HepG2 (cell line): ENCODE measurements at regions not wholly inside any gene's neighbourhood (a gene's known extent, or its start where the extent isn't known, plus 50 kb on each side); places are given as distances from the start of the nearest gene placed in this dataset.

Source experiments
- ATAC-seq: fragments of 200-7000 bp; cut with Tn5 transposase; 3 replicates; pipeline ENCODE4 v1.9.1; 2020; ENCODE audit warnings: mild to moderate bottlenecking, moderate library complexity
- BruUV-seq: library from RNA; stranded (reverse); fragments of 400-500 nt; replicated peaks from 2 replicates; lab custom pipeline; 2021; lab: Mats Ljungman, UMichigan
- CTCF ChIA-PET: fragments of 300-600 bp; formaldehyde crosslinking; extraction: SDS; loops from one replicate; lab custom pipeline; 2021; ENCODE audit warnings: low total read pairs, inconsistent platforms, low intra/inter-chr PET ratio; lab: Yijun Ruan, JAX
- POLR2A ChIA-PET: fragments of 350-600 bp; sonication (Branson Sonifier 250); formaldehyde crosslinking; loops from one replicate; lab custom pipeline; 2020; ENCODE audit warnings: antibody characterized with exemption, inconsistent platforms; lab: Yijun Ruan, JAX
- DNase-seq: peaks from one replicate; pipeline ENCODE4 v3.0.0-alpha.2; 2015; ENCODE audit warnings: low spot score
- FAIRE-seq: peaks from 3 replicates; lab custom pipeline; 2011; peaks lifted over from hg19 to GRCh38; lab: Jason Lieb, UNC
- H2AFZ ChIP-seq: one replicate; pipeline ENCODE4 v1.6.1; 2011; ENCODE audit warnings: low read length, inconsistent platforms
- H3K27ac ChIP-seq: fragments of 300-600 bp; 3 replicates; pipeline ENCODE4 v1.8.0; 2011; ENCODE audit warnings: mixed run types, mild to moderate bottlenecking, mixed read lengths, low read length, inconsistent platforms; ENCODE audit not compliant: insufficient read depth; ENCODE audit errors: extremely low read length
- H3K27me3 ChIP-seq, 2 experiments: fragments of 200-600 bp in 1 of 2; 2 replicates in 1 of 2; 3 replicates in 1 of 2; pipeline versions ENCODE4 v1.6.0 to v1.8.0; 2011; ENCODE audit warnings: low read length in 2 of 2, mild to moderate bottlenecking in 2 of 2, moderate library complexity in 2 of 2, inconsistent platforms in 1 of 2; ENCODE audit not compliant: insufficient read depth in 2 of 2, control insufficient read depth in 1 of 2
- H3K36me3 ChIP-seq, 2 experiments: fragments of 200-600 bp in 1 of 2; replicated peaks in 1 of 2; 2 replicates in 1 of 2; 3 replicates in 1 of 2; pipeline versions ENCODE4 v1.5.1 to v1.8.0; 2011; ENCODE audit warnings: low read length in 2 of 2, inconsistent platforms in 1 of 2; ENCODE audit not compliant: insufficient read depth in 2 of 2, control insufficient read depth in 1 of 2
- H3K4me1 ChIP-seq: 2 replicates; pipeline ENCODE4 v1.5.1; 2012; ENCODE audit warnings: low read length, inconsistent platforms; ENCODE audit not compliant: insufficient read depth
- H3K4me2 ChIP-seq: 2 replicates; pipeline ENCODE4 v1.6.0; 2011; ENCODE audit warnings: low read depth, low read length, inconsistent platforms
- H3K4me3 ChIP-seq, 3 experiments: fragments of 200-600 bp in 1 of 3; sonication (generic), shearing (Covaris generic) in 1 of 3; replicated peaks in 1 of 3; 2 replicates each; pipeline ENCODE4 v1.5.1; 2011 to 2016; ENCODE audit warnings: low read length in 3 of 3, inconsistent platforms in 2 of 3, low read depth in 2 of 3, mild to moderate bottlenecking in 2 of 3, control low read depth in 1 of 3, mixed read lengths in 1 of 3; ENCODE audit not compliant: insufficient read depth in 1 of 3
- H3K79me2 ChIP-seq: one replicate; pipeline ENCODE4 v1.6.1; 2011; ENCODE audit warnings: low read length, inconsistent platforms; ENCODE audit not compliant: insufficient read depth
- H3K9ac ChIP-seq: 2 replicates; pipeline ENCODE4 v1.6.0; 2011; ENCODE audit warnings: mild to moderate bottlenecking, low read depth, low read length, inconsistent platforms; ENCODE audit not compliant: insufficient read depth
- H3K9me3 ChIP-seq: 2 replicates; pipeline ENCODE4 v1.5.1; 2012; ENCODE audit warnings: mild to moderate bottlenecking, low read length
- H4K20me1 ChIP-seq: 2 replicates; pipeline ENCODE4 v1.6.0; 2011; ENCODE audit warnings: inconsistent platforms, mild to moderate bottlenecking, low read length, moderate library complexity; ENCODE audit not compliant: insufficient read depth
- GTF2F1 ChIP-seq: fragments of 150-350 bp; IDR thresholded peaks from 2 replicates; pipeline ENCODE4 v1.6.1; 2014; ENCODE audit warnings: low read length
- GTF3A ChIP-seq: sonication (generic); formaldehyde crosslinking; conservative IDR thresholded peaks from 2 replicates; pipeline ENCODE4 v1.4.0; 2020; ENCODE audit warnings: mild to moderate bottlenecking, missing genetic modification reagents
- HNRNPLL ChIP-seq: fragments of 200-400 bp; formaldehyde crosslinking; IDR thresholded peaks from 2 replicates; pipeline ENCODE4 v1.6.1; 2017; ENCODE audit warnings: mild to moderate bottlenecking, low read depth, low read length; ENCODE audit not compliant: poor library complexity, severe bottlenecking
- RBM39 ChIP-seq: fragments of 200-400 bp; formaldehyde crosslinking; IDR thresholded peaks from one replicate; pipeline ENCODE4 v1.6.1; 2018; ENCODE audit warnings: antibody characterized with exemption, mild to moderate bottlenecking, low read depth, low read length; ENCODE audit not compliant: poor library complexity, severe bottlenecking
- SOX6 ChIP-seq, 2 experiments: fragments of 450-650 bp in 1 of 2; sonication (generic) in 1 of 2; formaldehyde crosslinking in 1 of 2; IDR thresholded peaks; 2 replicates each; pipeline versions ENCODE4 v1.4.0 to v1.6.1; 2017 to 2020; ENCODE audit warnings: antibody characterized with exemption in 1 of 2, mild to moderate bottlenecking in 1 of 2, missing genetic modification reagents in 1 of 2
- TCF12 ChIP-seq, 2 experiments: fragments of 450-650 bp in 1 of 2; sonication (generic) in 1 of 2; formaldehyde crosslinking in 1 of 2; IDR thresholded peaks; 2 replicates each; pipeline versions ENCODE4 v1.6.1 to v1.8.0; 2017 to 2022; ENCODE audit warnings: antibody characterized with exemption in 1 of 2, mild to moderate bottlenecking in 1 of 2, missing genetic modification reagents in 1 of 2, moderate library complexity in 1 of 2
- TOPORS ChIP-seq: sonication (generic); formaldehyde crosslinking; IDR thresholded peaks from 2 replicates; pipeline ENCODE4 v1.8.0; 2023; ENCODE audit warnings: mild to moderate bottlenecking, missing genetic modification reagents
- ZBTB1 ChIP-seq: sonication (generic); formaldehyde crosslinking; IDR thresholded peaks from 2 replicates; pipeline ENCODE4 v1.4.0; 2020; ENCODE audit warnings: missing genetic modification reagents, borderline replicate concordance
- ZNF274 ChIP-seq: sonication (generic); formaldehyde crosslinking; IDR thresholded peaks from 2 replicates; pipeline ENCODE4 v1.5.1; 2020; ENCODE audit warnings: mild to moderate bottlenecking, missing genetic modification reagents
- ZNF337 ChIP-seq: sonication (generic); formaldehyde crosslinking; IDR thresholded peaks from 2 replicates; pipeline ENCODE4 v1.5.1; 2020; ENCODE audit warnings: missing genetic modification reagents, low read depth, mild to moderate bottlenecking, borderline replicate concordance
- ZNF432 ChIP-seq: sonication (generic); formaldehyde crosslinking; IDR thresholded peaks from 2 replicates; pipeline ENCODE4 v1.5.0; 2020; ENCODE audit warnings: missing genetic modification reagents, mild to moderate bottlenecking, borderline replicate concordance
- ZNF737 ChIP-seq: sonication (generic); formaldehyde crosslinking; IDR thresholded peaks from 2 replicates; pipeline ENCODE4 v1.5.0; 2020; ENCODE audit warnings: missing genetic modification reagents, mild to moderate bottlenecking, borderline replicate concordance
- ZNF891 ChIP-seq: sonication (generic); formaldehyde crosslinking; IDR thresholded peaks from 2 replicates; pipeline ENCODE4 v1.5.0; 2020; ENCODE audit warnings: mild to moderate bottlenecking, missing genetic modification reagents
- in situ Hi-C: cut with HindIII; loops from 2 replicates; pipeline ENCODE4 v1.10.0; 2017; ENCODE audit warnings: low pct_unique_long_range_greater_than_20kb; ENCODE audit not compliant: extremely low pct_ligation_motif_present
- intact Hi-C: fragments of 100-400 bp; cut with micrococcal nuclease; formaldehyde crosslinking; loops from one replicate; pipeline ENCODE4 v1.10.0; 2022; ENCODE audit not compliant: unreplicated experiment
- TF ChIP-seq, protein P1 (sequence below): sonication (generic); formaldehyde crosslinking; IDR thresholded peaks from 2 replicates; pipeline ENCODE4 v1.4.0; 2020; ENCODE audit warnings: low read depth, missing genetic modification reagents
- TF ChIP-seq, protein P2 (sequence below): sonication (generic); formaldehyde crosslinking; IDR thresholded peaks from 2 replicates; pipeline ENCODE4 v1.4.0; 2020; ENCODE audit warnings: missing genetic modification reagents, borderline replicate concordance

DNA sequence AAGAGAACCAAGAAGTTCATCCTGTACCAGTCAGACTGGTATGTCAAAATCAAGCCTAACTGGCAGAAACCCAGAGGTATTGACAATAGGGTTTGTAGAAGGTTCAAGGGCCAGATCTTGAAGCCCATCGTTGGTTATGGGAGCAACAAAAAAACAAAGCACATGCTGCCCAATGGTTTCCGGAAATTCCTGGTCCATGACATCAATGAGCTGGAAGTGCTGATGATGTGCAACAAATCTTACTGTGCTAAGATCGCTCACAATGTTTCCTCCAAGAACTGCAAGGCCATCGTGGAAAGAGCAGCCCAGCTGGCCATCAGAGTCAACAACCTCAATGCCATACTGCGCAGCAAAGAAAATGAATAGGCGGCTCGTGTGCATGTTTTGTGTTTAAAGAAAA, 172.7 kb upstream of the MED14 start (continued):
- TF ChIP-seq, protein P1, sequence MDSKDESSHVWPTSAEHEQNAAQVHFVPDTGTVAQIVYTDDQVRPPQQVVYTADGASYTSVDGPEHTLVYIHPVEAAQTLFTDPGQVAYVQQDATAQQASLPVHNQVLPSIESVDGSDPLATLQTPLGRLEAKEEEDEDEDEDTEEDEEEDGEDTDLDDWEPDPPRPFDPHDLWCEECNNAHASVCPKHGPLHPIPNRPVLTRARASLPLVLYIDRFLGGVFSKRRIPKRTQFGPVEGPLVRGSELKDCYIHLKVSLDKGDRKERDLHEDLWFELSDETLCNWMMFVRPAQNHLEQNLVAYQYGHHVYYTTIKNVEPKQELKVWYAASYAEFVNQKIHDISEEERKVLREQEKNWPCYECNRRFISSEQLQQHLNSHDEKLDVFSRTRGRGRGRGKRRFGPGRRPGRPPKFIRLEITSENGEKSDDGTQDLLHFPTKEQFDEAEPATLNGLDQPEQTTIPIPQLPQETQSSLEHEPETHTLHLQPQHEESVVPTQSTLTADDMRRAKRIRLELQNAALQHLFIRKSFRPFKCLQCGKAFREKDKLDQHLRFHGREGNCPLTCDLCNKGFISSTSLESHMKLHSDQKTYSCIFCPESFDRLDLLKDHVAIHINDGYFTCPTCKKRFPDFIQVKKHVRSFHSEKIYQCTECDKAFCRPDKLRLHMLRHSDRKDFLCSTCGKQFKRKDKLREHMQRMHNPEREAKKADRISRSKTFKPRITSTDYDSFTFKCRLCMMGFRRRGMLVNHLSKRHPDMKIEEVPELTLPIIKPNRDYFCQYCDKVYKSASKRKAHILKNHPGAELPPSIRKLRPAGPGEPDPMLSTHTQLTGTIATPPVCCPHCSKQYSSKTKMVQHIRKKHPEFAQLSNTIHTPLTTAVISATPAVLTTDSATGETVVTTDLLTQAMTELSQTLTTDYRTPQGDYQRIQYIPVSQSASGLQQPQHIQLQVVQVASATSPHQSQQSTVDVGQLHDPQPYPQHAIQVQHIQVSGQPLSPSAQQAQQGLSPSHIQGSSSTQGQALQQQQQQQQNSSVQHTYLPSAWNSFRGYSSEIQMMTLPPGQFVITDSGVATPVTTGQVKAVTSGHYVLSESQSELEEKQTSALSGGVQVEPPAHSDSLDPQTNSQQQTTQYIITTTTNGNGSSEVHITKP (CRISPR knock-in tag), result no peak
- TF ChIP-seq TOPORS (CRISPR knock-in tag) (no peak), TCF12 (IDR thresholded peaks at IDR 0.05) (no peak), TCF12 (CRISPR knock-in tag; IDR thresholded peaks at IDR 0.05) (no peak)

DNA sequence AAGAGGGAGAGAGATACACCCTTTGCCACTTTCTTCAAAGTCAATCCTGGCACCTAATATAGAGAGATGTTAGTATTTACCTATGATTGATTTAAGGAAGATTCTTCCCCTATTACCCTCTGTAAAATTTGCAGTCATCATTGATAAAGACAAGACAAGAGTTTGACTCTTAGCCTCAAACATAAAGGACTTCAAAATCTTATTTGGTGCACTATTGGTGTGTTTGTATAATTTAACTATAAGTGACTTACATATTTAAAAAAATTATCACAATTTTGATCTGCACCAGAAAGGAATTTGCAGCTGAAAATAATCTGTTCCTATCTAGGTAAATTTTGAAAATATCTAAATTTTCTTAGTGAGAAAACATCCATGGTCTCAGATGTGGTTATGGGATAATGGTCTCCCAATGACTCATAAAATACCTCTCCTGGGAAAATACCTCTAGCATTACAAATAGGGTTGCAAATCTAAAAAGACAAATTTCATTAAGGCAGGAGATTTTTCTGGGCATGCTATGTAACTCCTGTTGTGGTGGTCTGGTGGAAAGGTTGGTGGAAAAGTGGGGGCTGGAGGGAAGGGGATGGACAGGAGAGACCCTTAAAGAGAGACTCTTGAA, 173.6 kb upstream of the MED14 start:
- Histone ChIP-seq H4K20me1 (no peaks in the 10 kb centered on the region), H3K4me3 (no peak overlapping the region), H3K27ac (no peak overlapping the region), H3K4me1 (no peaks in the 10 kb centered on the region), H2AFZ (no peak overlapping the region), H3K79me2 (no peaks in the 10 kb centered on the region), H3K36me3 (no peaks in the 10 kb centered on the region), H3K27me3 (no peaks in the 10 kb centered on the region), H3K9me3 (no peaks in the 10 kb centered on the region), H3K4me2 (no peak overlapping the region), H3K9ac (no peak overlapping the region)
- ATAC-seq, result no peak
- POLR2A ChIA-PET, result no interaction called here
- DNase-seq, result no peak
- in situ Hi-C loops (no loop called here), intact Hi-C loops (no loop called here)
- CTCF ChIA-PET, result no interaction called here
- no TSS peak for BruUV-seq
- FAIRE-seq, result no peak
- TF ChIP-seq GTF2F1 (no peak), GTF3A (CRISPR knock-in tag) (no peak), HNRNPLL (no peak), ZNF891 (CRISPR knock-in tag) (no peak), ZNF274 (CRISPR knock-in tag) (no peak), ZNF432 (CRISPR knock-in tag) (no peak), ZNF737 (CRISPR knock-in tag) (no peak), SOX6 (IDR thresholded peaks at IDR 0.05) (no peak), SOX6 (CRISPR knock-in tag; IDR thresholded peaks at IDR 0.05) (no peak), ZNF337 (CRISPR knock-in tag) (no peak), ZBTB1 (CRISPR knock-in tag) (no peak), RBM39 (no peak)
- TF ChIP-seq, protein P2, sequence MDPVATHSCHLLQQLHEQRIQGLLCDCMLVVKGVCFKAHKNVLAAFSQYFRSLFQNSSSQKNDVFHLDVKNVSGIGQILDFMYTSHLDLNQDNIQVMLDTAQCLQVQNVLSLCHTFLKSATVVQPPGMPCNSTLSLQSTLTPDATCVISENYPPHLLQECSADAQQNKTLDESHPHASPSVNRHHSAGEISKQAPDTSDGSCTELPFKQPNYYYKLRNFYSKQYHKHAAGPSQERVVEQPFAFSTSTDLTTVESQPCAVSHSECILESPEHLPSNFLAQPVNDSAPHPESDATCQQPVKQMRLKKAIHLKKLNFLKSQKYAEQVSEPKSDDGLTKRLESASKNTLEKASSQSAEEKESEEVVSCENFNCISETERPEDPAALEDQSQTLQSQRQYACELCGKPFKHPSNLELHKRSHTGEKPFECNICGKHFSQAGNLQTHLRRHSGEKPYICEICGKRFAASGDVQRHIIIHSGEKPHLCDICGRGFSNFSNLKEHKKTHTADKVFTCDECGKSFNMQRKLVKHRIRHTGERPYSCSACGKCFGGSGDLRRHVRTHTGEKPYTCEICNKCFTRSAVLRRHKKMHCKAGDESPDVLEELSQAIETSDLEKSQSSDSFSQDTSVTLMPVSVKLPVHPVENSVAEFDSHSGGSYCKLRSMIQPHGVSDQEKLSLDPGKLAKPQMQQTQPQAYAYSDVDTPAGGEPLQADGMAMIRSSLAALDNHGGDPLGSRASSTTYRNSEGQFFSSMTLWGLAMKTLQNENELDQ (CRISPR knock-in tag), result no peak
